Naive thymus-derived CD8-positive, alpha-beta T cell (primary cell): ENCODE measurements at regions not wholly inside any gene's neighbourhood (a gene's known extent, or its start where the extent isn't known, plus 50 kb on each side); places are given as distances from the start of the nearest gene placed in this dataset.

Source experiments
- ATAC-seq, 2 donors: fragments of 150-1000 bp; cut with Tn5 transposase in 1 of 2; sonication (Bioruptor Pico), chemical (Tn5 transposase) in 1 of 2; 1 replicate in 1 of 2; 2 replicates in 1 of 2; pipeline ENCODE4 v1.10.0; 2021; ENCODE audit warnings: mild to moderate bottlenecking in 2 of 2, moderate library complexity in 2 of 2
- POLR2A ChIA-PET: fragments of 350-600 bp; sonication (Branson Sonifier 250); formaldehyde crosslinking; loops from one replicate; lab custom pipeline; 2021; ENCODE audit warnings: antibody characterized with exemption; lab: Charles Lee
- DNase-seq, 10 donors: peaks; one replicate each; pipeline versions ENCODE4 v3.0.0 to v3.0.0-alpha.2; 2020 to 2022
- H3K27ac Mint-ChIP-seq, 10 donors: one replicate each; pipeline ENCODE4 v1.8.0; 2020 to 2022; ENCODE audit warnings: mild to moderate bottlenecking in 10 of 10, mixed read lengths in 10 of 10, moderate library complexity in 4 of 10, inconsistent platforms in 1 of 10
- H3K27me3 Mint-ChIP-seq, 5 donors: one replicate each; pipeline ENCODE4 v1.8.0; 2021 to 2022; ENCODE audit warnings: mixed read lengths in 5 of 5
- H3K36me3 Mint-ChIP-seq, 3 donors: one replicate each; pipeline ENCODE4 v1.8.0; 2020 to 2022; ENCODE audit warnings: mixed read lengths in 3 of 3, mild to moderate bottlenecking in 2 of 3, inconsistent platforms in 1 of 3
- H3K4me1 Mint-ChIP-seq, 4 donors: one replicate each; pipeline ENCODE4 v1.8.0; 2021 to 2022; ENCODE audit warnings: mixed read lengths in 4 of 4
- H3K4me3 Mint-ChIP-seq, 10 donors: one replicate each; pipeline ENCODE4 v1.8.0; 2020 to 2022; ENCODE audit warnings: mild to moderate bottlenecking in 10 of 10, mixed read lengths in 10 of 10, moderate library complexity in 6 of 10, inconsistent platforms in 1 of 10
- H3K9me3 Mint-ChIP-seq, 9 donors: one replicate each; pipeline ENCODE4 v1.8.0; 2020 to 2022; ENCODE audit warnings: mixed read lengths in 9 of 9, mild to moderate bottlenecking in 3 of 9, inconsistent platforms in 1 of 9, moderate library complexity in 1 of 9

DNA sequence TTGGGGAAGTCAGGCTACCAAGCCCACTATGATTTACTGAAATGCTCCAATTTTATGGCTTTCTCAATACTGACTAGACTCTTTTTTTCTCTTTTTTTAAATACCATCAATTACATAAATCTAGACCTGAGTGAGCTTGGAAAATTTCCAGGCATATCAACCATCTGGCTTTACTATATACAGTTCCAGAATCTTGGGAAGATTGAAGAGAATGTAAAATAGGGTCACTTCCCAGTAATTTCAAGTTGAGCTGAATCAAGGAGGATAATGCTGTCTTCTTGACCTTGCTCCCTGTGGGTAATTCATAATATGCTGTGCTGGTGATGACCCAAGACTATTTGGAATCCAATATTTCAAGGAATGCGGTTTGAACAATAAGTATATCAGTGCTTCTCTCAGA, 108.1 kb downstream of the MAP3K21 start:
- POLR2A ChIA-PET: no interaction called here
- Mint-ChIP-seq H3K4me1 (peaks cover 0 to 2% (median 0%) of the 10 kb centered on the region in 4 donors), H3K27me3 (peaks cover 14 to 71% (median 34%) of the 10 kb centered on the region in 5 donors), H3K36me3 (no peaks in the 10 kb centered on the region), H3K9me3 (peaks cover 0 to 11% (median 0%) of the 10 kb centered on the region in 9 donors), H3K4me3 (no peak overlapping the region), H3K27ac (no peak overlapping the region)
- no peak for DNase-seq
- no peak for ATAC-seq

- DNase-seq: no peak
- H3K36me3 Mint-ChIP-seq: no peaks in the 10 kb centered on the region
- H3K4me1 Mint-ChIP-seq: peaks cover 0 to 2% (median 0%) of the 10 kb centered on the region in 4 donors
Observed at GRCh38 chr1:233439721-233440120, 112.2 kb downstream of the MAP3K21 start.

DNA sequence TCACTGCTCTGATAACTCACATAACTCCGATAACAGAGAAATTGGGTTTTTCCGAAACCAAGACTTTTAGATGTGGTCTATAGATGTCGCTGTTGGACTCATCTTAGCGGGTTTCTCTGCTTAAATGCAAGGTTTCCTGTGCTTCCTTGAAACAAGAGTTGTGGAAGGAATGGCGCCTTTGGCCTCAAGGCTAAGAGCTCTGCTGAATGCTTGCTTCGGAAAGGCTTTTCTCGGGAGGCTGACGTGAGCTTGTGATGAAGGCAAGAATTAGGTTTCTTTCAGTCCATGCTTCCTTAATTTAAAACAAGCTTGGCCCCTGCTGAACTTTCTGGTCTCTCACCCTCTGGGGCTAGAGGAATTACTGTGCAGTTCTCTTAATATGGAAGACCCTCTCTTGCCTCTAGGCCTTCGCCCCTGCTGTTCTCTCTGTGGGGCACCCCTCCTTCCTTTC, 113.5 kb downstream of the MAP3K21 start:
- no peak overlapping the region for H3K27ac Mint-ChIP-seq
- H3K4me1 Mint-ChIP-seq: no peaks in the 10 kb centered on the region
- peaks cover 8 to 35% (median 22%) of the 10 kb centered on the region in 5 donors for H3K27me3 Mint-ChIP-seq
- H3K36me3 Mint-ChIP-seq: peaks cover 0 to 6% (median 0%) of the 10 kb centered on the region in 3 donors
- ATAC-seq: no peak
- POLR2A ChIA-PET: no interaction called here
- H3K9me3 Mint-ChIP-seq: peaks cover 0 to 6% (median 0%) of the 10 kb centered on the region in 9 donors
- no peak overlapping the region for H3K4me3 Mint-ChIP-seq
- DNase-seq: peak in 3 of 10 donors; percentile 6 to 13 (median 7)

More at GRCh38 chr1:233439721-233440120, 112.2 kb downstream of the MAP3K21 start:
- Mint-ChIP-seq H3K9me3 (no peaks in the 10 kb centered on the region), H3K27me3 (peaks cover 13 to 47% (median 29%) of the 10 kb centered on the region in 5 donors), H3K4me3 (no peak overlapping the region), H3K27ac (no peak overlapping the region)
- no peak for ATAC-seq
- POLR2A ChIA-PET: no interaction called here

GRCh38 chr1:233442026-233442780, 114.7 kb downstream of the MAP3K21 start:
- POLR2A ChIA-PET: interaction anchor here (0.6 kb wide), 1 partner anchor 1554 kb away, joined by 4 read pairs; no protein-coding TSS in a partner anchor
- ATAC-seq: no peak

DNA sequence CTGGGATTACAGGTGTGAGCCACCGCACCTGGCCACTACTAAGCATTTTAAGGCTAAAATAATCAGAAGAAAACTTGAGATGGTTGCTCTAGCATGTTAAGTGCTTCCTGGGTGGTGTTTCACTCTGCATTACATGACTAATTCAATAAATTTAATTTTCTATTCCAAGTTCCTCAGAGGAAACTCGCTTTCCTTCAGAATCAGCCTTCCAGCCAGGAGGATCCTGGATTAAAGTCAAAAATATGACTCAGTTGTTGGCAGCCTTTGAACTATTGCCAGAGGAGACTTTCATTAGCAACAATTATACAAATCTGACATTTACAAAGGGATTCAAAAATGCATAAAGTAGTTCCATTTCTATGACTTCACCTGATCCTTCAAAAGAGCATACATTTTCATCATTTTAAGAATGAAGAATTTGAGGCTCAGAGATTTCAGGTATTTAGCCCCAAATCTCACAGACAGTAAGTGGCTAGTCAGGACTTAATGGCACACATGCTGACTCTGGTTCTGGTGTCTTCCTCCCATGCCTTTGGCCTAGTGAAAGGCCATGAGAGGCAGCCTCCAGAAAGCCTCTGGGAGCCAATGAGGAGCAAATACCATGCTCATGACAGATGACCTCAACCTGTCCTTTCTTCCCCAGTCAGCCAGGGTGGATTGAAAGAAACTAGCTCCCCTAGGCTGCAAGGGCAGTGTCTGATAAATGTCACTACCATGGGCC, 115.7 kb downstream of the MAP3K21 start:
- peaks cover 0 to 10% (median 0%) of the 10 kb centered on the region in 9 donors for H3K9me3 Mint-ChIP-seq
- H3K27ac Mint-ChIP-seq: no peak overlapping the region
- no peak overlapping the region for H3K4me3 Mint-ChIP-seq
- peaks cover 9 to 26% (median 20%) of the 10 kb centered on the region in 5 donors for H3K27me3 Mint-ChIP-seq
- ATAC-seq: no peak
- no peaks in the 10 kb centered on the region for H3K4me1 Mint-ChIP-seq
- POLR2A ChIA-PET: no interaction called here
- H3K36me3 Mint-ChIP-seq: peaks cover 0 to 6% (median 0%) of the 10 kb centered on the region in 3 donors
- DNase-seq: no peak

More at GRCh38 chr1:233442026-233442780, 114.7 kb downstream of the MAP3K21 start:
- Mint-ChIP-seq H3K4me3 (no peak overlapping the region), H3K27ac (peak overlapping the region in 1 of 10 donors; percentile 13), H3K27me3 (peaks cover 8 to 26% (median 22%) of the 10 kb centered on the region in 5 donors), H3K9me3 (peaks cover 0 to 10% (median 0%) of the 10 kb centered on the region in 9 donors), H3K36me3 (peaks cover 0 to 6% (median 0%) of the 10 kb centered on the region in 3 donors), H3K4me1 (no peaks in the 10 kb centered on the region)
- DNase-seq: no peak

DNA sequence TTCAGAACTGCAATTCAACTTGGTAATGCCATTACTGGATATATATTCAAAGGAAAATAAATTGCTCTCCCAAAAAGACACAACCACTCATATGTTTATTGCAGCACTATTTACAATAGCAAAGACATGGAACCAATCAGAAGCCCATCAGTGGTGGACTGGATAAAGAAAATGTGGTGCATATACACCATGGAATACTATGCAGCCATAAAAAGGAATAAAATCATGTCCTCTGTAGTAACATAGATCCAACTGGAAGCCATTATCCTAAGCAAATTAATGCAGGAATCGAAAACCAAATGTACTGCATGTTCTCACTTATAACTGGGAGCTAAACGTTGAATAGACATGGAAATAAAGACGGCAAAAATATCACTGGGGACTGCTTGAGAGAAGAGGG, 117.0 kb downstream of the MAP3K21 start:
- POLR2A ChIA-PET: no interaction called here
- H3K27ac Mint-ChIP-seq: no peak overlapping the region
- H3K36me3 Mint-ChIP-seq: peaks cover 0 to 6% (median 0%) of the 10 kb centered on the region in 3 donors

GRCh38 chr1:233445737-233446136, 118.2 kb downstream of the MAP3K21 start:
- POLR2A ChIA-PET: no interaction called here
- Mint-ChIP-seq H3K27me3 (peaks cover 3 to 20% (median 12%) of the 10 kb centered on the region in 5 donors), H3K9me3 (peaks cover 0 to 10% (median 0%) of the 10 kb centered on the region in 9 donors), H3K4me3 (no peak overlapping the region), H3K36me3 (peaks cover 0 to 6% (median 0%) of the 10 kb centered on the region in 3 donors), H3K27ac (no peak overlapping the region), H3K4me1 (no peaks in the 10 kb centered on the region)
- no peak for ATAC-seq
- DNase-seq: no peak

More for the DNA sequence above, 117.0 kb downstream of the MAP3K21 start:
- Mint-ChIP-seq H3K9me3 (peaks cover 0 to 10% (median 0%) of the 10 kb centered on the region in 9 donors), H3K27me3 (peaks cover 6 to 22% (median 12%) of the 10 kb centered on the region in 5 donors), H3K4me3 (no peak overlapping the region), H3K4me1 (no peaks in the 10 kb centered on the region)
- no peak for DNase-seq
- ATAC-seq: no peak

DNA sequence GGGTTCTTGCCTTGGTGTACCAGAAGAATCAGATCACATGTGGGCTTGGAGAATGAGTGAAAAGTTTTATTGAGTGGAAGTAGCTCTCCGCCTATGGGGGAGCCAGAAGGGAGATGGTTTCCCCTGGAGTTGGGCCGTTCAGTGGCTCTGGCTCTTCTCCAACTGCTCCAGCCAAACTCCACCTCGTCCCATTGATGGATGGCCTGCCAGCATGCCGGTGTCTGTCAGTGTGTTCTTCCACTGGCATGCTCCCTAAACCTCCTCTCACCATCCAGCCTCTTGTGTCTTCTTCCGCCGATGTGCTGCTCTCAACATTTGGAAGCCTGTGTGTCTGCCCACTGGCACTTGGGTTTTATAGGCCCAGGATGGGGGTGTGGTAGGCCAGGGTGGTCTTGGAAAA, 119.4 kb downstream of the MAP3K21 start:
- no peak overlapping the region for H3K4me3 Mint-ChIP-seq
- DNase-seq (no peak), ATAC-seq (no peak)
- H3K27ac Mint-ChIP-seq: no peak overlapping the region
- H3K36me3 Mint-ChIP-seq: peaks cover 0 to 6% (median 0%) of the 10 kb centered on the region in 3 donors
- H3K9me3 Mint-ChIP-seq: peaks cover 0 to 10% (median 0%) of the 10 kb centered on the region in 9 donors
- no peaks in the 10 kb centered on the region for H3K4me1 Mint-ChIP-seq
- H3K27me3 Mint-ChIP-seq: peaks cover 3 to 15% (median 8%) of the 10 kb centered on the region in 5 donors
- POLR2A ChIA-PET: no interaction called here

DNA sequence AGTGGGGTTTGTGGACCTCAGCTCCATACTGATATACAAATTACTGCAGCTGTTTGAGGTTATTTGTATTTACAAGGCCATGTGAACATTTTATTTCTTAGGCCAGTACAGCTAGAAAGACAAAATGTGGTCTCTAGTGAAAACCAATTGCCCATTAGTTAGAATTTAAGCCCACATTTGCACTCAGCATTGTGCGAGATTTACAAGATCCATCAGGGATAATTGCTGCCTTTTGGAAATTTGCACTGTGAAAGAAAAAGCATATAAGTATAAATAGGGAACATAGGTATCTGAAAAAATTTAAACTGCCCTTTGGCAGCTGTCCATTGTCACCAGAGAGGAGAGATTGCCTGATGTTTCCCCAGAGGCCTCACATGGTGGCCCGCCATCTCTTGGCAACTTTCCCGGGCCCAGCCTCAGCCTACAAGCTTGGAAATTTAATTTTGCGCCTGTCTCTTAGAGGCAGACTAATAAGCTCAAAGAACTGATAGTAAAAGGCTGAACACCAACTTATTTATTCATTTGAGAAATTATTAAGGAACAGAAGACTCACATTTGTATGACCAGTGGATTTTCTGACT, 120.7 kb downstream of the MAP3K21 start:
- Mint-ChIP-seq H3K4me3 (no peak overlapping the region), H3K36me3 (peaks cover 0 to 6% (median 0%) of the 10 kb centered on the region in 3 donors), H3K9me3 (peaks cover 0 to 10% (median 0%) of the 10 kb centered on the region in 9 donors), H3K27me3 (peaks cover 0 to 18% (median 4%) of the 10 kb centered on the region in 5 donors), H3K4me1 (no peaks in the 10 kb centered on the region), H3K27ac (peak overlapping the region in 1 of 10 donors; percentile 0)
- POLR2A ChIA-PET: no interaction called here
- ATAC-seq (no peak), DNase-seq (no peak)

DNA sequence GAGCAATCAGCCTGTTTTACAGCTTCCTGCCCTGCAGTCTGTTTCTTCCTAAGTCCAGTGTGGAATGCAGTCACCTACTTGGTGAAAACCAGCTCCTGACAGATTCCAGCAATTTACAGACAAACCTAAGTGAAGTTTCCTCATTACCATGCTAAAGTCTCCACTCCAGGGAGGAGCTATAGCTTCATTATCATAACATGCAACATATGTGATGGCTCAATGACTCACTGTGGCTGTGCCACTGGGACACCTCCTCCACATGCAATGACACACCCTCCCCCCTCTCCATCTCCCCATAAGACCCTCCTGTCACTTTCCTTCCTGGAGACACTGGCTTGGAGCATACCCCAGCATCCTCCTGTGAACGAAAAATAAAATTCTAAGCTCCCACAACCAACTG, 125.2 kb downstream of the MAP3K21 start:
- Mint-ChIP-seq H3K36me3 (no peaks in the 10 kb centered on the region), H3K27ac (no peak overlapping the region), H3K4me3 (no peak overlapping the region), H3K4me1 (no peaks in the 10 kb centered on the region), H3K9me3 (peaks cover 0 to 2% (median 0%) of the 10 kb centered on the region in 9 donors), H3K27me3 (peaks cover 0 to 16% (median 2%) of the 10 kb centered on the region in 5 donors)
- DNase-seq (no peak), ATAC-seq (no peak)
- POLR2A ChIA-PET: no interaction called here

DNA sequence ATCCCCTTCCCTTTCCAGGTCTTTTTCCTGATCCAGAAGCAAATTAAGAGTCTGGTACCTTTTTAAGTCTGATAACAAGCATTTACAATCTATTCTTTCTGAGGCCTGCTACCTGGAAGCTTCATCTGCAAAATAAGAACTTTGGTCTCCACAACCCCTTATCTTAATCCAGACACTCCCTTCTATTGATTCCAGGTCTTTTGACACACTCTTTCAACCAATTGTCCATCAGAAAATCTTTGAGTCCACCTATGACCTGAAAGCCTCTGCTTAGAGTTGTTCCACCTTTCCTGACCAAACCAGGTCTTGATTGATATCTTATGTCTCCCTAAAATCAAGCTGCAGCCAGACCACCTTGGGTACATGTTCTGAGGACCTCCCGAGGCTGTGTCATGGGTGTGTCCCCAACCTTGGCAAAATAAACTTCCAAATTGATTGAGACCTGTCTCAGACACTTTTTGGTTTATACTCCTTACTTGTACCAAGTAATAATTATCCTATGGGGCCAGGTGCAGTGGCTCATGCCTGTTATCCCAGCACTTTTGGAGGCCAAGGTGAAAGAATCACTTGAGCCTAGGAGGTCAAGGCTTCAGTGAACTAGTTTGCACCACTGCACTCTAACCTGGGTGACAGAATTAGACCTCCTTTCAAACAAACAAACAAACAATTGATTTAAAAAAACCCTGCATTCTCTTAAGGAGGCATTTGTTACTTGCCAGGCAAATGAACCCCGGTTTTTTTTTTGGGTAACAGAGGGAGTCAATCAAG, 126.1 kb downstream of the MAP3K21 start:
- peaks cover 0 to 16% (median 0%) of the 10 kb centered on the region in 5 donors for H3K27me3 Mint-ChIP-seq
- DNase-seq (no peak), ATAC-seq (no peak)
- peak overlapping the region in 1 of 10 donors; percentile 21 for H3K27ac Mint-ChIP-seq
- no peak overlapping the region for H3K4me3 Mint-ChIP-seq
- no peaks in the 10 kb centered on the region for H3K4me1 Mint-ChIP-seq
- POLR2A ChIA-PET: no interaction called here
- H3K9me3 Mint-ChIP-seq: peaks cover 0 to 2% (median 0%) of the 10 kb centered on the region in 9 donors
- no peaks in the 10 kb centered on the region for H3K36me3 Mint-ChIP-seq

- Mint-ChIP-seq H3K4me3 (no peak overlapping the region), H3K27me3 (peaks cover 0 to 21% (median 4%) of the 10 kb centered on the region in 5 donors), H3K27ac (peak overlapping the region in 1 of 10 donors; percentile 14), H3K4me1 (peaks cover 0 to 2% (median 0%) of the 10 kb centered on the region in 4 donors), H3K9me3 (peaks cover 0 to 2% (median 0%) of the 10 kb centered on the region in 9 donors), H3K36me3 (no peaks in the 10 kb centered on the region)
- ATAC-seq: no peak
- no peak for DNase-seq
- POLR2A ChIA-PET: no interaction called here
Observed at GRCh38 chr1:233459470-233459945, 132.0 kb downstream of the MAP3K21 start.
